Kidney tubule cell (primary cell): ENCODE measurements at regions not wholly inside any gene's neighbourhood (a gene's known extent, or its start where the extent isn't known, plus 50 kb on each side); places are given as distances from the start of the nearest gene placed in this dataset.

ENCODE experiments used
- DNase-seq: peaks from one replicate; pipeline ENCODE4 v3.0.0-alpha.2; 2018; ENCODE audit warnings: low spot score

DNA sequence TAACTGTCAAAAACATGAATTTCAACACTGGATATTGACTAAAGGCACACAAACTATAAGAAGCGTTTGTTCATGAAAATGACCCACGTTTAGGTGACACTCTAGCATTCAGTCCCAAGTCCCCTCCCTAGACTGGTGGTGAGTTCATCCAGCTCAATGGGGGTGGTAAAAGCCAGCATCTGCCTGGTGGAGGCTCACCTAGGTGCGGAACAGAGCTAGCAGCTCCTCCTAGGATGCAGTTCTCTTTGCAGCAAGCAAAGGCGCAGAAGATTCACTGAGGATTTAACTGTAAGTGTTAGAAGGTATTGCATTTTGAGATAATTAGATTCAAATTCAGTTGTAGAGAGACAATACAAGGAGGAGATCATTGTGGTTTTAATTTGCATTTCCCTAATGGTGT lies 87.6 kb downstream of the VSTM2A start:
- DNase-seq = no peak

DNA sequence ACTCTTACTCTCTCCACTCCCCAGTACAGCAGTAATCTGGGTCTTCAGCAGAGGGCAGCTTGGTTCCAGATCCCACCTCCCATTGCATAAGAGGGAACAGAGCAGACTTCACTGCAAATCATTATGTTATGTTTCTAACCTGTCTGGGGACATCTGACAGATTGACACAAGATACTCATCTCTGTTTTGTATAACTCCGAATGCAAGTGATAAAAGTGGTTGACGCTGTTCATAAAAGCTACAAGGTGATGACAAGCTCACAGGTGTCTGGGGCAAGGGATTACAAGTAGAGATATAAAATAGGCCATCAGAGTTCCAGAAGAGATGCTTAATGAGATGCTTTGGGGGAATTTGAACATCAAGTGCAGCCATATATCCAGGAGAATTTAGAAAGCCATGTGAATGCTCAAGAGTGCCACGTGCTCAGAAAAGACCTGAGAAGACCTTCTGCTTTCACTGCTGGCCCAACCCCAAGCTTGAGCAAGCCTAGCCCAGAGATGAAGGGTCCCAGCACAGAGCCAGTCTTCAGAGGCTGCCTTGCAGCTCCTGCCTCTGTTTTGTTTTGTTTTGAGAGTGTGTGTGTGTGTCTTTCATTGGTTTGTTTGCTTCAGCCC lies 80.6 kb downstream of the VSTM2A start:
- no peak for DNase-seq
